WERI-Rb-1 (cell line): ENCODE measurements at regions not wholly inside any gene's neighbourhood (a gene's known extent, or its start where the extent isn't known, plus 50 kb on each side); places are given as distances from the start of the nearest gene placed in this dataset.

Experiments used
- DNase-seq: peaks from one replicate; pipeline ENCODE4 v3.0.0-alpha.2; 2020
- H3K27ac ChIP-seq: fragments of 250-450 bp; sonication (Bioruptor Pico); 2 replicates; pipeline ENCODE4 v1.5.1; 2020; ENCODE audit warnings: mild to moderate bottlenecking, moderate library complexity
- H3K27me3 ChIP-seq: fragments of 250-450 bp; sonication (Bioruptor Pico); 2 replicates; pipeline ENCODE4 v1.5.1; 2021; ENCODE audit warnings: mild to moderate bottlenecking, low read depth, moderate library complexity; ENCODE audit not compliant: insufficient read depth, severe bottlenecking
- H3K36me3 ChIP-seq: fragments of 250-450 bp; sonication (Bioruptor Pico); 2 replicates; pipeline ENCODE4 v1.5.1; 2020; ENCODE audit warnings: mild to moderate bottlenecking, moderate library complexity
- H3K4me3 ChIP-seq: 2 replicates; pipeline ENCODE4 v1.5.1; 2011; ENCODE audit warnings: low read depth, mild to moderate bottlenecking, control low read depth, low read length
- H3K9me3 ChIP-seq: fragments of 250-450 bp; sonication (Bioruptor Pico); 2 replicates; pipeline ENCODE4 v1.5.1; 2021; ENCODE audit warnings: mild to moderate bottlenecking, moderate library complexity; ENCODE audit not compliant: severe bottlenecking
- TF ChIP-seq, protein P1 (sequence below): IDR thresholded peaks from 2 replicates; pipeline ENCODE4 v1.5.1; 2011; ENCODE audit warnings: low read depth, mild to moderate bottlenecking, control low read depth, inconsistent platforms, low read length

DNA sequence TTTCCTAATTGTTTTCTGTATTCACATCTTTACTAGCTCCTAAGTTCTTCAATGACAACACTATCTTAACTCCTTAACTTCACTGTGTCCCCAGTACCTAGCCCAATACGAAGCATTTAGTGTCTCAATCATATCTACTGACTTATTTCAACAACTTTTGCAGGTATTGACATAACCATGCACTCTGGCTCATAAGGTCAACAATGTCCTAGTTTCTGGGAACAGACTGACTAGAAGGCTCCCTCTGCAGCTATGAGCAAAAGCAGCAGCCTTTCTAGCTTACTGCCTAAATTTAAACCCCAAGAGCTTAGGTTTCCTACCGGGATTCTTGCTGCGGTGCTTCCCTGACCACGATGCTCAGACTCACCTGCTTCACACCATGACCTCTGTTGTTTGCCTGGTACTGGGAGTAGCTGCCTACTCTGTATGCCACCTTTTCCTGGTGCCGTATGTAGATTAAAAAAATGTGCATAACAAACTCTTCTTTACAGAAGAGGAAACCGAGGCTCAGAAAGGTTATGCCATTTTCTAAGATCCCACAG, 767.7 kb downstream of the TUSC7 start:
- no peaks in the 10 kb centered on the region for H3K9me3 ChIP-seq
- TF ChIP-seq, protein P1, sequence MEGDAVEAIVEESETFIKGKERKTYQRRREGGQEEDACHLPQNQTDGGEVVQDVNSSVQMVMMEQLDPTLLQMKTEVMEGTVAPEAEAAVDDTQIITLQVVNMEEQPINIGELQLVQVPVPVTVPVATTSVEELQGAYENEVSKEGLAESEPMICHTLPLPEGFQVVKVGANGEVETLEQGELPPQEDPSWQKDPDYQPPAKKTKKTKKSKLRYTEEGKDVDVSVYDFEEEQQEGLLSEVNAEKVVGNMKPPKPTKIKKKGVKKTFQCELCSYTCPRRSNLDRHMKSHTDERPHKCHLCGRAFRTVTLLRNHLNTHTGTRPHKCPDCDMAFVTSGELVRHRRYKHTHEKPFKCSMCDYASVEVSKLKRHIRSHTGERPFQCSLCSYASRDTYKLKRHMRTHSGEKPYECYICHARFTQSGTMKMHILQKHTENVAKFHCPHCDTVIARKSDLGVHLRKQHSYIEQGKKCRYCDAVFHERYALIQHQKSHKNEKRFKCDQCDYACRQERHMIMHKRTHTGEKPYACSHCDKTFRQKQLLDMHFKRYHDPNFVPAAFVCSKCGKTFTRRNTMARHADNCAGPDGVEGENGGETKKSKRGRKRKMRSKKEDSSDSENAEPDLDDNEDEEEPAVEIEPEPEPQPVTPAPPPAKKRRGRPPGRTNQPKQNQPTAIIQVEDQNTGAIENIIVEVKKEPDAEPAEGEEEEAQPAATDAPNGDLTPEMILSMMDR, result no peak
- no peaks in the 10 kb centered on the region for H3K36me3 ChIP-seq
- peaks cover 6% of the 10 kb centered on the region for H3K27me3 ChIP-seq
- no peak overlapping the region for H3K4me3 ChIP-seq
- no peak overlapping the region for H3K27ac ChIP-seq
- no peak for DNase-seq

DNA sequence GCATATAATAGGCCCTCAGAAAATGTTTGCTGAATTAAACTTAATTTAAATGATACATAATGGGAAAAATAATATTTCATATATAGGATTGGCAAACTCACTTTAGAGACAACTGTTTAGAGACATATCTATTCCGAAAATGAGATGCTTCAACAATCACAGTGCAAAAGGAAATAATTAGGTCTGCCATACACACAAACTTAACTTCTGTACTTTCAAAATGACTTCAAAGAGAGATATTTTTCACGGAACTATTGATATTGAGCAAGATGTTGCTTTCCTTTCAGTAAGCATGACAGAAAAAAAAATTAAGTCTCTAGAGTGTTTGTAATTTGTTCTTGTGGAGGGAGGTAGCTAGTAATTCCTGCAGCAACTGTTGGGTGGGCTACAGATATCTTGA, 769.5 kb downstream of the TUSC7 start:
- TF ChIP-seq, protein P1, result no peak
- H3K9me3 ChIP-seq, result no peaks in the 10 kb centered on the region
- DNase-seq, result no peak
- no peaks in the 10 kb centered on the region for H3K36me3 ChIP-seq
- H3K4me3 ChIP-seq, result no peak overlapping the region
- H3K27me3 ChIP-seq, result peaks cover 9% of the 10 kb centered on the region
- H3K27ac ChIP-seq, result no peak overlapping the region

DNA sequence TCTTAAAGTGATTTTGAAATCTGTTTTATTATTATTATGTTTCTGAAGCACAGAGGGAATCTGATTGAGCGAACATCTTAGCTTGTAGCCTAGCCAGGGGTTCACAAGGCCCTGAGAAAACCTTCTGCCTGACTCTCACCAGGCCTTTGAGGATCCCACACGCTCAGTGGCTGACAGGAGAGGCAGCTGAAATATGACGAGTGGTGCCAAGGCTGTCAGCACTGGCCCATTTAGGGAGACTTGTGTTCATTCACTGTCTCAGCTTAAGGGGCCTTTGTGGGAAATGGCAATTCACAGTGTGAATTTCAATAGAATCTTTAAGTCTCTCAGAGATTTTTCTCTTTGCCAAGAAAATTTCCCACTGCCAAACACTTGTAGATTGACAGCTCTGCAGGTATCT, 770.9 kb downstream of the TUSC7 start:
- H3K27me3 ChIP-seq, result peaks cover 13% of the 10 kb centered on the region
- no peaks in the 10 kb centered on the region for H3K36me3 ChIP-seq
- no peak overlapping the region for H3K27ac ChIP-seq
- no peak overlapping the region for H3K4me3 ChIP-seq
- TF ChIP-seq, protein P1, result no peak
- DNase-seq, result no peak
- H3K9me3 ChIP-seq, result no peaks in the 10 kb centered on the region

DNA sequence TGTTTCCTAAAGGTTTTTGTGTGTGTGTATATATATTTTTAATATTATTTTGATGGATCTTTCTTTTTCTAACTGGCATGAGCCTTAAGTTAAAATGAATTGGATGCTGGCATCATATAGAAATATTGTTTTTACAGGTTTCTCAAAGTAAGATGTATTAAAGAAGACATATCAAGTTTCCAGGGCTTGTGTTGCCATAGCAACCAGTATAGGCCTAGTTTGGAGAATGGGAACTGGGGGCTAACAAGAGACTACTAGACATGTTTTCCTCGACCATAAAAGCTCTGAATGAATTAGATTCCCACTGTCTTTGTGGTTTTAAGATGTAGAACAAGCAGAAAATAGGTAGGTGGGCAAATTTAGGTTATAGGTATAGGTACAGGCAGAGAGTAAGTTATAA, 771.4 kb downstream of the TUSC7 start:
- H3K4me3 ChIP-seq, result no peak overlapping the region
- no peaks in the 10 kb centered on the region for H3K36me3 ChIP-seq
- DNase-seq, result no peak
- no peak overlapping the region for H3K27ac ChIP-seq
- H3K27me3 ChIP-seq, result peaks cover 13% of the 10 kb centered on the region
- TF ChIP-seq, protein P1, result no peak
- H3K9me3 ChIP-seq, result no peaks in the 10 kb centered on the region

DNA sequence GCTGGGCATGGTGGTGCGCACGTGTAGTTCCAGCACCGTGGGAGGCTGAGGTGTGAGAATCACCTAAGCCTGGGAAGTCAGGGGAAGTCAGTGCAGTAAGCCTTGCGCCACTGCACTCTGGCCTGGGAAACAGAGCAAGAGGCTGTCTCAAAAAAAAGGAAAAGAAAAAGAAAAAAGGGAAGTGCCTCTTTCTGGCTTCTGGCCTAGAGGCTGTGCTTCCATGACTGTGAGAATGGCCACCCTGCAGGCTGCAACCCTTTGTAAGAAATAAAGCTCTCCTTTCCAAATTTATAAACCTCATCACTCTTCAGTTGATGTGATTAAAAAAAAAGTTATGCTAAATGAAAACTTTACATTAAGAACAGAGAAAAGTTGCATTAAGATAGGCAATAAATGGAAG, 774.3 kb downstream of the TUSC7 start:
- H3K27me3 ChIP-seq, result peaks cover 10% of the 10 kb centered on the region
- TF ChIP-seq, protein P1, result no peak
- H3K4me3 ChIP-seq, result no peak overlapping the region
- DNase-seq, result no peak
- H3K27ac ChIP-seq, result no peak overlapping the region
- no peaks in the 10 kb centered on the region for H3K9me3 ChIP-seq
- H3K36me3 ChIP-seq, result no peaks in the 10 kb centered on the region

DNA sequence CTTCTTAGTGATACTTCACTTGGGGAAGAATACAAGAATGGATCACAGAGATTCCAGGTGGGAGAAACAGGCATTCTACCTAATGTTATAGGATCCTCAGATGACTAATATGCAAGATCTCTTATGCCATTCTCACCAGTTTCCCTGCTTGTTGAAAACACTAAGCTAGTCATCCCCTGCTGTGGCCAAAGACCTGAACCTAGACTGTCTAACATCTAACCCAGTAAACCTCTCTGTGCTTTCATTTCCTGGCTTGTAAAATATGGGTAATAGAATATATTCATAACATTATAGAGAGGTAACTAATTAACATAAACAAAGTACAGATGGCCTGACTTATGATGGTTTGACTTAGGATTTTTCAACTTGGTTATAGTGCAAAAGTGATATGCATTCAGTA, 776.3 kb downstream of the TUSC7 start:
- H3K27me3 ChIP-seq, result peaks cover 10% of the 10 kb centered on the region
- TF ChIP-seq, protein P1, result no peak
- H3K9me3 ChIP-seq, result no peaks in the 10 kb centered on the region
- H3K4me3 ChIP-seq, result no peak overlapping the region
- no peak for DNase-seq
- H3K27ac ChIP-seq, result no peak overlapping the region
- H3K36me3 ChIP-seq, result no peaks in the 10 kb centered on the region
